Activated CD8-positive, alpha-beta T cell treated with anti-CD3 and anti-CD28 coated beads for 36 hours (primary cell): ENCODE measurements at regions not wholly inside any gene's neighbourhood (a gene's known extent, or its start where the extent isn't known, plus 50 kb on each side); places are given as distances from the start of the nearest gene placed in this dataset.

Experiments
- ATAC-seq: fragments of 200-7000 bp; cut with Tn5 transposase; one replicate; pipeline ENCODE4 v1.10.0; 2021; ENCODE audit warnings: mild to moderate bottlenecking, moderate library complexity
- CTCF ChIA-PET: fragments of 350-600 bp; sonication (Branson Sonifier 250); formaldehyde crosslinking; loops from one replicate; lab custom pipeline; 2021; ENCODE audit warnings: antibody characterized with exemption; lab: Charles Lee
- POLR2A ChIA-PET: fragments of 350-600 bp; sonication (Branson Sonifier 250); formaldehyde crosslinking; loops from one replicate; lab custom pipeline; 2021; ENCODE audit warnings: antibody characterized with exemption; lab: Charles Lee
- DNase-seq: peaks from one replicate; pipeline ENCODE4 v3.0.0-alpha.2; 2020
- H3K27ac Mint-ChIP-seq: one replicate; pipeline ENCODE4 v1.8.0; 2021; ENCODE audit warnings: mild to moderate bottlenecking, mixed read lengths
- H3K27me3 Mint-ChIP-seq: one replicate; pipeline ENCODE4 v1.8.0; 2021; ENCODE audit warnings: mixed read lengths
- H3K36me3 Mint-ChIP-seq: one replicate; pipeline ENCODE4 v1.8.0; 2021; ENCODE audit warnings: low read depth, mixed read lengths
- H3K4me1 Mint-ChIP-seq: one replicate; pipeline ENCODE4 v1.8.0; 2021; ENCODE audit warnings: low read depth, mixed read lengths
- H3K4me3 Mint-ChIP-seq: one replicate; pipeline ENCODE4 v1.8.0; 2021; ENCODE audit warnings: mild to moderate bottlenecking, moderate library complexity, mixed read lengths
- H3K9me3 Mint-ChIP-seq: one replicate; pipeline ENCODE4 v1.8.0; 2021; ENCODE audit warnings: mixed read lengths
- intact Hi-C: fragments of 100-400 bp; cut with micrococcal nuclease; formaldehyde crosslinking; loops from one replicate; pipeline ENCODE4 v1.10.0; 2022
- TF ChIP-seq, protein P1 (sequence below): fragments of 200-600 bp; IDR thresholded peaks from one replicate; pipeline ENCODE4 v1.8.0; 2022; ENCODE audit warnings: antibody characterized with exemption, mild to moderate bottlenecking

DNA sequence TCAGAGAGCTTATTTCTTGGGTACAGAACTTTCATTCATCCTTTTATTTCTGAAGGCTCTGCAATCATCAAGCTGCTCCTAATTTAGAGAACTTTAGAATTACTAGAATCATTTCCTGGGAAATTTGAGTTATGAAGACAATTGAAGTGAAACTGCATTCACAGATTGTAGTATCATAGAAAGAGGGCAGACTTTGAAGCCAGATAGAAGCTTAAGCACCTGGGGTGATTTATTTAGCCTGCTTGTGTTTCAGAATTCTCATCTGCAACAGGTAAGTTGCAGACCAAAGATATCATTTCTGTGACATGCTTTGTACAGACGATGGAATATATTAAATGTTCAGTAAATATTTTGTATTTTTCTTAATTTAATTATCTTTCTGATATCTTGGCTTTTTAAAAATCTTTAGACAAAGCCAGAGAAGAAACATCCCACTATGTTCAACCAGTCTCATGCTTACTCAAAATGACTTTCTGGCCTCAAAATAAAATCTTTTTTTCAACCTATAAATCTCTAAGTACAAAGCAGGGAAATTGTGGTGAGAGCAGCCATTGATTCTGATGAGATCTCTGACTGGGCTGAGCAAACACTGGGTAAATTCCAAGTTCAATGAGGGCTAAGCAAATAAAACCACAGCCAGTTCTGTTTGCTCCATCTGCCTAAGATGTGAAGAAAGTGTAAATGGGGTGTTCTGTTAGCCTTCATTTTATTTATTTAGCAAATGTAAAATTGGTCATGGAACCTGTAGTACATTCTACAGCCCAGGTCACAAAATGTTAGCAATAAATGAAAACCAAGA is 264.7 kb upstream of the CCNG1 start:
- no peaks in the 10 kb centered on the region for H3K36me3 Mint-ChIP-seq
- DNase-seq, result no peak
- no peaks in the 10 kb centered on the region for H3K4me1 Mint-ChIP-seq
- H3K9me3 Mint-ChIP-seq, result peaks cover 28% of the 10 kb centered on the region
- TF ChIP-seq, protein P1, sequence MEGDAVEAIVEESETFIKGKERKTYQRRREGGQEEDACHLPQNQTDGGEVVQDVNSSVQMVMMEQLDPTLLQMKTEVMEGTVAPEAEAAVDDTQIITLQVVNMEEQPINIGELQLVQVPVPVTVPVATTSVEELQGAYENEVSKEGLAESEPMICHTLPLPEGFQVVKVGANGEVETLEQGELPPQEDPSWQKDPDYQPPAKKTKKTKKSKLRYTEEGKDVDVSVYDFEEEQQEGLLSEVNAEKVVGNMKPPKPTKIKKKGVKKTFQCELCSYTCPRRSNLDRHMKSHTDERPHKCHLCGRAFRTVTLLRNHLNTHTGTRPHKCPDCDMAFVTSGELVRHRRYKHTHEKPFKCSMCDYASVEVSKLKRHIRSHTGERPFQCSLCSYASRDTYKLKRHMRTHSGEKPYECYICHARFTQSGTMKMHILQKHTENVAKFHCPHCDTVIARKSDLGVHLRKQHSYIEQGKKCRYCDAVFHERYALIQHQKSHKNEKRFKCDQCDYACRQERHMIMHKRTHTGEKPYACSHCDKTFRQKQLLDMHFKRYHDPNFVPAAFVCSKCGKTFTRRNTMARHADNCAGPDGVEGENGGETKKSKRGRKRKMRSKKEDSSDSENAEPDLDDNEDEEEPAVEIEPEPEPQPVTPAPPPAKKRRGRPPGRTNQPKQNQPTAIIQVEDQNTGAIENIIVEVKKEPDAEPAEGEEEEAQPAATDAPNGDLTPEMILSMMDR, result no peak
- POLR2A ChIA-PET, result no interaction called here
- H3K27ac Mint-ChIP-seq, result no peak overlapping the region
- intact Hi-C loops, result no loop called here
- CTCF ChIA-PET, result no interaction called here
- H3K27me3 Mint-ChIP-seq, result no peaks in the 10 kb centered on the region
- ATAC-seq, result no peak
- H3K4me3 Mint-ChIP-seq, result no peak overlapping the region

DNA sequence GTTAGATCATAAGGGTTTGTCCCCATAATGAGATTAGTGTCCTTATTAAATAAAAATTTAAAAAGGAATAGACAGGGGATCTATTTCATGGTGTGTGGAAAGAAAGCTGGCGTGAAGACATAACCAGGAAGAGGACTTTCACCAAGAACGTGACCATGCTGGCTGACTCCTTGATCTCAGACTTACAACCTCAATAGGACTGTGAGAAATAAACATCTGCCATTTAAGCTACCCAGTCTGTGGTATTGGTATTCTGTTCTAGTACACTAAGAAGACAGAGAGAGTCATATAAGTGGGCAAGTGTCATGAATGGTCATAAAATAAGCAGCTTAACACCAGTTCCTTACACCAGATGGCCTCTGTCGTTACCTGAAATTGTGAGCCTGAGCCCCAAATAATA is 259.4 kb upstream of the CCNG1 start:
- CTCF ChIA-PET, result interaction anchor here (1.0 kb wide), 1 partner anchor 19 kb away, joined by 3 read pairs; no protein-coding TSS in a partner anchor
- Mint-ChIP-seq H3K27ac (no peak overlapping the region), H3K27me3 (no peaks in the 10 kb centered on the region), H3K4me3 (no peak overlapping the region), H3K36me3 (no peaks in the 10 kb centered on the region), H3K9me3 (peaks cover 5% of the 10 kb centered on the region), H3K4me1 (no peaks in the 10 kb centered on the region)
- ATAC-seq (no peak), DNase-seq (no peak)
- intact Hi-C loops, result no loop called here
- TF ChIP-seq, protein P1, result no peak
- POLR2A ChIA-PET, result no interaction called here

DNA sequence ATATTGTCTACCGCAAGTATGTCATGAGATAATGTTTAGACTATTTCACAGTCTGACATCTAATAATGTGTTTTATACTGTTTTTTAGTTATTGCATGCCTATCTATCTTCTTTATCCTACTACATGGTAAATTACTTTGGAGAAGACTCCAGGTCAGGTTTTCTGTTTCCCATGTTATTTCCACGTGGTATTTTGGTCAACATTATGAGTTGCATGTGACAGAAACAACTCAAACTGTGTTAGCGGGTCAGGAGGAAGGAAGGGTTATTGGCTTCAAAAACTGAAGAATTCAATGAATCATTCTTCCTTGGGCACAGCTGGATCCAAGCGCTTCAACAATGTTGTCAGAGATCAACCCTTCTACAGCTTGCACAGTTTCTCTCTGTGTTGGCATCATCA is 252.1 kb upstream of the CCNG1 start:
- TF ChIP-seq, protein P1, result no peak
- no peaks in the 10 kb centered on the region for H3K27me3 Mint-ChIP-seq
- ChIA-PET POLR2A (no interaction called here), CTCF (no interaction called here)
- intact Hi-C loops, result no loop called here
- ATAC-seq (no peak), DNase-seq (no peak)
- no peaks in the 10 kb centered on the region for H3K36me3 Mint-ChIP-seq
- peaks cover 8% of the 10 kb centered on the region for H3K9me3 Mint-ChIP-seq
- no peak overlapping the region for H3K27ac Mint-ChIP-seq
- no peak overlapping the region for H3K4me3 Mint-ChIP-seq
- no peaks in the 10 kb centered on the region for H3K4me1 Mint-ChIP-seq

DNA sequence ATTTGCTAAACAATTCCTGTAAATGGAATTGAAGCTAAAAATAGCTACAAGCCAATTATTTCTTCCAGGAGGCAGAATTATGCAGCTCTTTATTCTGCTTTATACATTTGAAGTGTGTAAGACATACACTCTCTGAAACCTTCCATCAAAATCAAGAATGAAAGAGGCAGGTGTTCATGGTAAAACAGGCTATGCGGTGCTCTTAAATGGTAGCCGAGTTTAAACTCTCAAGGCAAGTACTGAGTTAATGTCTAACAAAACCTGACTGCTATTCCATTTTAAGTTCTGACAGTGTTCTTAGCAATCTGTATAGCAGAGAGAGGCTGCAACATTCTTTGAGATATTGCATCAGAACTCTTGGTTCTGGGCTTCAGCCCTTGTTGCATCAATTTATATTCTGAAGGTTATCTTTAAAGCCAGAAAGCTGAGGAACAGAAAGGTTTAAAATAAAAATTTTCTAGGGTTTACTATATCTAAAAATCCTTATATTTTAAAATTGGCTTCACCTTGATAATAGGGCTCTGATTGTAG is 248.3 kb upstream of the CCNG1 start:
- Mint-ChIP-seq H3K9me3 (peaks cover 8% of the 10 kb centered on the region), H3K4me1 (no peaks in the 10 kb centered on the region), H3K27ac (no peak overlapping the region), H3K27me3 (no peaks in the 10 kb centered on the region), H3K36me3 (no peaks in the 10 kb centered on the region), H3K4me3 (no peak overlapping the region)
- DNase-seq (no peak), ATAC-seq (no peak)
- ChIA-PET CTCF (no interaction called here), POLR2A (no interaction called here)
- intact Hi-C loops, result no loop called here
- TF ChIP-seq, protein P1, result no peak

DNA sequence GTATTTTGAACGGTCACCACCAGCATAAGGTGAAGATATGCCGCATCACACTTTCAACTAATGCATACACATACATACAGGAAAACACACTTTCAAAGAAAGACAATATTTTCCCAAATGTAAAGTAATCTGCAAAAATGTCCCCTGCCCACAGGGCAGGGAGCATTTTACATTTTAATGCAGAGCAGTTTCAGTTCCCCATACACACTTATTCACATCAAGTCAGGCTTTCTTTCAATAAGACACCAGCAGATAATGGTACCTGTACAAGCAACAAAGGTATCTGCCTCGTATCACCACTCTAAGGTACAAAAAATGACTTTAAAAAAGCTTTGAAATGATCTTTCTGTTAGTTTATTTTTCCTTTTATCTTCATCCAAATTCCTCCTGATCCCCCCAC is 247.1 kb upstream of the CCNG1 start:
- Mint-ChIP-seq H3K36me3 (no peaks in the 10 kb centered on the region), H3K4me3 (no peak overlapping the region), H3K27ac (no peak overlapping the region), H3K9me3 (peaks cover 6% of the 10 kb centered on the region), H3K4me1 (no peaks in the 10 kb centered on the region), H3K27me3 (no peaks in the 10 kb centered on the region)
- intact Hi-C loops, result no loop called here
- ChIA-PET CTCF (no interaction called here), POLR2A (no interaction called here)
- ATAC-seq (no peak), DNase-seq (no peak)
- TF ChIP-seq, protein P1, result no peak
